Stromal cell of bone marrow (primary cell): ENCODE measurements at regions not wholly inside any gene's neighbourhood (a gene's known extent, or its start where the extent isn't known, plus 50 kb on each side); places are given as distances from the start of the nearest gene placed in this dataset.
"Not testable (repeated sequence)": the region's sequence is repeated elsewhere in the genome, so short reads cannot be mapped to it uniquely, and the experiment has no call there.

ENCODE experiments used
- DNase-seq: peaks from one replicate; pipeline ENCODE4 v3.0.0-alpha.2; 2012; ENCODE audit warnings: low read depth

DNA sequence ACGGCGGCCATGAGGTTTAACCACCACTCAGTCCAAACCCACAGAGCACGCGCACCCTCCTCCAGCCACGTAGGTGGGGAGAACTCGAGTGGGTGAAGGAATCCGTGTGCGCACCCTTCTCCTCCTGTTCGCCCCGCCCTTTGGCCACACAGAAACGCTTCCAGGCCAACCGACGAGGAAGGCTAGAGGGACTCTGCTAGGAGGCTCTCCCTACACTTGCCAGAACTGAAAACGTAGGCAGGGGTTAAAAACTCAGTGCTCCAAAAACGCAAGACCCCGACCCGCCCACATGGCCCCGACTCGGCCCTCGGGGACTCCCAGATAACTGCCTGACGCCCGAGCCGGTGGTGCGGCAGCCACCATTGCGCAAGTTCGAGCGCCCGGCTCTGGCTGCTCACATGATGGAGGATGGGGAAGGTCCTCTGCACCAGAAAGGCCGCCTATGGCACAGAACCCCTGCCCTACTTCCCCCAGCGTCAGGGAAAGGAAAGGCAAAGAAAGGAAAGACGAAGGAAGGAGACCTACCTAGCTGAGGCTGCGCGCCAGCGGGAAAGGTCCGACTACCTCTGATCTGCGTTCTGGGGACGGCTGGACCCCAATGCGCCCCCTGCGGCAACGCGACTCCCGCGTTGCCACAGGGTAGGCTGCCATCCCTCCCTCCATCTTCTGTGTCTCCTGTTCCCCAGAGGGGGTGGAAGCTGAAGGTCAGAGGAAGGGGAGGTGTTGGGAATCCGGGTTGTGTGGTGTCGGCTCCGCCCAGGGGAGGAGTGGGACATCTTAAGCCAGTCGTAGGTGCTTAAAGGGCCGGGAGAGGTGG, 201.9 kb upstream of the AGTR2 start:
- no peak for DNase-seq

DNA sequence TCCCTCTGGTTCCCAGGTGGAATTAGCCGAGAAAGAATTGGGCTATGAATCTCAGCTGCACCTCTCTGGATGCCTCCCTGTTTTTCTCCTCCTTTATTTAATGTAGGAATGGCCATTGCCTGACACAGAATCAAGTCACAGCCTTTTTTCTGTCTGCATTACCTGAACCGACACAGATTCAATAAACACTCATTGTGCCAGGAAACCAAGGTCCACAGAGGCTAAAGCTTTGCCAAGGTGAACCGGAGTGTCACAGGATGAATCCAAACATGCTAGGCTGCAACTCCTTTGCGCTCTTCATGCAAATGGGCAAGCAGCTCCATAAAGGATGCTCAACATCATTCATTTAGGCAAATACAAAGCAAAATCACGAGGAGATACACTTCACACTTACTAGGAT, 199.8 kb upstream of the AGTR2 start:
- DNase-seq = no peak

DNA sequence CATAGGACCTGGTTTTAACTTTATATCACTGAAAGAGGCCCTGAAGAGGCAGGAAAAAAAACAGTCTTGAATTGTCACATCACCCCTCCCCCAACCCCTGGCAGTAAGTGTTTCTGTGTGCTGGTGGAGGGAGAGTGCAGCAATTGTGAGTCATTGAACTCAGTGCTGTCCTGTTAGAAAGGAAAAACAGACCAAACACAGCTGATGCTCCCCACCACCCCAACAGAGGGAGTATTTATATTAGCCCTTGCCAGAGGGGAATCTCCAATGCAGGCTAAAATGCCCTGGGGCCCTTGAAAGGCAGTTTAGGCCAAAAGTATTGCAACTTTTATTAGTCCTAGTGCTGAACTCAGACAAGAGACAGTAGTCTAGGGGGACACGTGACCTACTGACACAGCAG, 197.8 kb upstream of the AGTR2 start:
- no peak for DNase-seq

DNA sequence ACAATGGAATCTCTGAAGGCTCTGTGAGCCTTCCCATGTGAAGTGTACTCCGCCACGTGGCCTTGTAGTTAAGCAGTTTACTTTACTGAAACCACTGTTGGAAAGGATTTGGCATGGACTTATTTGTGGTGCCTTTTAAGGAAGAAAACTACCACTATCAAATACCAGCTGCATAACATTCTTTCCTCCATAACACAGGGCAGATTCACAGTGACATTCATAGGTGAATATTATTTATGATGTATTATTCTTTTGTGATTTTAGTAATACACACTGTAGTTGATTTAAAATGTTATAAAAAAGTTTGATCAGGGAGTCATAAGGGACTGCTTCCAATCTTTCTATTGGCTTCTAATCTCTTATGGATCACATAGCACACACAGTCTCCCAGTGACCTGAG, 192.5 kb upstream of the AGTR2 start:
- no peak for DNase-seq

DNA sequence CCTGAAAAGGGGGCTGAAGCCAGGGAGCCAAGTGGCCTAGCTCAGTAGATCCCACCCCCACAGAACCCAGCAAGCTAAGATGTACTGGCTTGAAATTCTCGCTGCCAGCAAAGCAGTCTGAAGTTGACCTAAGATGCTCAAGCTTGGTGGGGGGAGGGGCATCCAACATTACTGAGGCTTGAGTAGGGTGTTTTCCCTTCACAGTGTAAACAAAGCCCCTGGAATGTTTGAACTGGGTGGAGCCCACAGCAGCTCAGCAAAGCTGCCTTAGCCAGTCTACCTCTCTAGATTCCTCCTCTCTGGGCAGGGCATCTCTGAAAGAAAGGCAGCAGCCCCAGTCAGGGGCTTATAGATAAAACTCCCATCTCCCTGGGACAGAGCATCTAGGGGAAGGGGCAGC, 187.4 kb upstream of the AGTR2 start:
- DNase-seq = not testable (repeated sequence)

DNA sequence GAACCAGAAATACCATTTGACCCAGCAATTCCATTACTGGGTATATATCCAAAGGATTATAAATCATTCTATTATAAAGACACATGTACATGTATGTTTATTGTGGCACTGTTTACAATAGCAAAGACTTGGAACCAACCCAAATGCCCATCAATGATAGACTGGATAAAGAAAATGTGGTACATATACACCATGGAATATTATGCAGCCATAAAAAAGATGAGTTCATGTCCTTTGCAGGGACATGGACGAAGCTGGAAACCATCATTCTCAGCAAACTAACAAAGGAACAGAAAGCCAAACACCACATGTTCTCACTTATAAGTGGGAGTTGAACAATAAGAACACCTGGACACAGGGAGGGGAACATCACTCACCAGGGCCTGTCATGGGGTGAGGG, 183.1 kb upstream of the AGTR2 start:
- DNase-seq = not testable (repeated sequence)

DNA sequence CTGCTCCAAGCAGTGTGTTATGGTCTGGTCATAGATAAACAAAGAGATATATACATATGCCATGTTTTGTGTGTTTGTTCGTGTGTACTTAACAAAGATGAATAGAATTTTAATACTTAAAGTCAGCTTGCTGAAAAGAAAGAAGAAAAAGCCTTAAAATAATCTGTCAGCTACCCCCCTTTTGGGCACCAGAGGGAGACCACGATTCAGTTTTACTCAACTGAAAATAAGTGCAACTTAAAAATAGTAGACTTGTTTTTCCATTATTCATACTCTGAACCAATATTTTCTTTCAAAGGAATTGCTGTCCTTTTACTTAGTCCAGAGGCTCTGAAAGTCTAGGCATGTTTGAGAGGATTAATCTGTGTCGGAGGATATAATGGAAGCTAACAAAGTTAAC, 181.7 kb upstream of the AGTR2 start:
- DNase-seq = no peak

DNA sequence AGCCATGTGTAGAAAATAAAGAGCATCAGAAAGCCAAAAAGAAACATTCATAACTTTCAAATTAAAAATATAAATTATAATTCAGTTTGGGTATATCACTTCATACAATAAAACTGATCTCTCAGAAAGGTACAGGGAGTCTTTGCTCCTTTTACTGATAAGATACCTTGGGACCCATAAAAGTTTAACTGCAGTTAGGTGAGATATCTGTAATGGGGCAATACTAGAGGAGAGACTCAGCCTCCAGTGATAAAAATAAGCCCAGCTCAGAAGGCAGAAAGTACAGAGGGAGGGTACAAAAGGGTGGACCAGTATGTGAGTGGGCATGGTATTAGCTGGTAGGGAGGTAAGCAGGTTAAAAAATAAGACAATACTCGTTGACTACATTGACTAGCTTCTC, 180.9 kb upstream of the AGTR2 start:
- DNase-seq = no peak

DNA sequence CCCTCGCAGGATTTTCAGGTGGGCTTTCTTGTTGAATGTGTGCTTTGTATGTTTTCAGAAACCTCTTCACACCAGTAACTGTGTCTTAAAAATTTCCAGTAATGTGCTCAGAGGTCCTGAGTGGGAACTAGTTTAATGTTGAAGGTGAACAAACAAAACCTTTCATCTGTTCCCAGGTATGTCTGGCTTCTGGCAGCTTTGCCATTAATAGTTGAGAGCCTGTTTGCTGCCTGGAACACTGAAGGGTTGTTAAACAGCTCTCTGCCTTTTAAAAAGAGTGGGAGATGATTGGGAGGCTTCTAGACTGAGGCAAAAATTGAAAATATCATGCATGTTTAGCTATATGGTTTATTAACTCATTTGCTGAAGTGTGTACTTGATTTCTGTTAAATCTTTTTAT, 161.2 kb upstream of the AGTR2 start:
- DNase-seq = no peak

DNA sequence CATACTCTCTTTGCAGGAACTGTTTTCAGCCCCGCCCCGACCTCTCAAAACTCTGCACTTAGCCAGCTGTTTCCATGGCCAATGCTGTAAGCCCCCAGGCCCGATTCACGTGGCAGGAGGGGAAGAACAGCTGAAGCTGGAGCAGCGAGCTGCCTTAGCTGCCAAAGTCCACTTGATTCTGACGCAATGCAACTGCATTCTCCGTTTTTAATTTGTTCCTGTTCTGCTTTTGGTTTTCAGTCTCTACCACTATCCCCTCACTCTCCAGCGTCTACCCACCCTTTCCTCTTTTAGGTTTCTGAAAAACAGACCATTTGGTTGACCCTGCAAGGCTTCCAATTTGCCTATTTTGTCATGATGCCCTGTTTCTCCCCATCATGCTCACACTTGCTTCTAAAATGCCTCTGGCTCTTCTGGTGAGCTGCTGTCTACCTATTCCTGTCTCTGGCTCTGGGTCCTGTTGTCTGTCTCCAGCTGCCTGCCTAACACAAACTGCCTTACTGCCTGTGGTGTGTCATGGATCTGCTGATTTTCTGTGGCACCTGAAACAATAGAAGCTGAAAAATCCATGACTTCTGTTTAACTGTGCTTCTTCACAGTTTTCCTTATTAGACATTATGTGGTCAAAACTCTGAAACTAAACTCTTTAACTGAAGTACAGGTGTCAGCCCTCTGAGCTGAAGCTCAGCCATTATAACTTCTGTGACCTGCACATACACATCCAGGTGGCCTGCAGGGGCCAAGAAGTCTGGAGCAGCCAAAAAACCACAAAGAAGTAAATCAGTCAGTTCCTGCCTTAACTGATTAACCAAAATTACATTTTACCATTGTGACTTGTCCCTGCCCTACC, 160.5 kb upstream of the AGTR2 start:
- DNase-seq = no peak

DNA sequence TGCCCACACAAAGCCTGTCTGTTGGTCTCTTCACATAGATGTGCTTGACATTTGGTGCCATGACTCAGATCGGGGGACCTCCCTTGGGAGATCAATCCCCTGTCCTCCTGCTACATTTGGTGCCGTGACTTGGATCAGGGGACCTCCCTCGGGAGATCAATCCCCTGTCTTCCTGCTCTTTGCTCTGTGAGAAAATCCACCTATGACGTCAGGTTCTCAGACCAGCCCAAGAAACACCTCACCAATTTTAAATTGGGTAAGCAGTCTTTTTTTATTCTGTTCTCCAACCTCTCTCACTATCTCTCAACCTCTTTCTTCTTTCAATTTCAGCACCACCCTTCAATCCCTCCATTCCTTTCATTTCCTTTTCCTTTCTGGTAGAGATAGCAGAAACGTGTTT, 159.6 kb upstream of the AGTR2 start:
- DNase-seq = no peak

DNA sequence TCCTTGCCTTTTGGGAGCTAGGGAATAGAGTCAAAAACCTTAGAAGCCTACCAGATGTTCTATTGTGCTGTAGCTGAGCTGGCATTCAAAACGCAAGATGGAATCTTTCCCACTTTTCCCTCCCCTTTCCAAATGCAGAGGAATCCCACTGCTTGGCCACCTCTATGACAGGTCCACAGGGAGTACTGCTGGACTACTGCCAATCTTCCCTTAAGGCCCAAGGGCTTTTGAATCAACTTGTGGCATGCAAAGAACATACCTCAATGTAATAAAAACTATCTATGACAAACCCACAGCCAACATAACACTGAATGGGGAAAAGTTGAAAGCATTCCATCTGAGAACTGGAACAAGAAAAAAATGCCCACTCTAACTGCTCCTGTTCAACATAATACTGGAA, 139.2 kb upstream of the AGTR2 start:
- no peak for DNase-seq
